A549 (cell line): ENCODE measurements at regions not wholly inside any gene's neighbourhood (a gene's known extent, or its start where the extent isn't known, plus 50 kb on each side); places are given as distances from the start of the nearest gene placed in this dataset.

Experiments
- ATAC-seq, 2 experiments: fragments of 200-7000 bp in 1 of 2; fragments of >200 bp in 1 of 2; cut with Nextera tagmentation in 1 of 2; cut with Tn5 transposase in 1 of 2; 3 replicates each; pipeline versions ENCODE4 v1.8.0 to v1.9.1; 2018 to 2020; ENCODE audit warnings: mild to moderate bottlenecking in 1 of 2, moderate library complexity in 1 of 2
- CTCF ChIA-PET: fragments of 300-600 bp; sonication (Branson Sonifier 250); formaldehyde crosslinking; extraction: SDS; loops from one replicate; lab custom pipeline; 2021; ENCODE audit warnings: antibody characterized with exemption, inconsistent platforms; lab: Yijun Ruan, JAX
- POLR2A ChIA-PET: fragments of 350-600 bp; formaldehyde crosslinking; extraction: SDS; loops from one replicate; lab custom pipeline; 2021; ENCODE audit warnings: antibody characterized with exemption, inconsistent platforms; lab: Yijun Ruan, JAX
- DNase-seq, 2 experiments: peaks; one replicate each; pipeline versions ENCODE4 v3.0.0 to v3.0.0-alpha.2; 2011 to 2016; ENCODE audit warnings: low read depth in 1 of 2, low spot score in 1 of 2
- FAIRE-seq: peaks from 2 replicates; lab custom pipeline; 2011; peaks lifted over from hg19 to GRCh38; lab: Jason Lieb, UNC
- H3K27ac ChIP-seq, 2 experiments: fragments of >200 bp; sonication (Bioruptor Twin); formaldehyde crosslinking; 3 replicates each; pipeline ENCODE4 v1.5.1; 2016 to 2017
- H3K4me1 ChIP-seq: fragments of >200 bp; sonication (Bioruptor Twin); formaldehyde crosslinking; 3 replicates; pipeline ENCODE4 v1.6.1; 2016
- H3K4me2 ChIP-seq: fragments of >200 bp; sonication (Bioruptor Twin); formaldehyde crosslinking; 3 replicates; pipeline ENCODE4 v1.6.1; 2016
- H3K4me3 ChIP-seq: fragments of >200 bp; sonication (Bioruptor Twin); formaldehyde crosslinking; 3 replicates; pipeline ENCODE4 v1.5.1; 2016
- H3K9me3 ChIP-seq: fragments of >200 bp; sonication (Bioruptor Twin); formaldehyde crosslinking; 3 replicates; pipeline ENCODE4 v1.6.1; 2016
- ATOH8 ChIP-seq: fragments of 250-450 bp; sonication (Bioruptor Pico); IDR thresholded peaks from 2 replicates; pipeline ENCODE4 v1.5.0; 2020; ENCODE audit warnings: low read depth, mild to moderate bottlenecking, moderate library complexity
- CBX8 ChIP-seq: fragments of 200-600 bp; sonication (generic); IDR thresholded peaks from 2 replicates; pipeline ENCODE4 v1.6.1; 2016
- CHD4 ChIP-seq: fragments of 200-600 bp; sonication (generic); IDR thresholded peaks from 2 replicates; pipeline ENCODE4 v1.6.1; 2016; ENCODE audit warnings: antibody characterized with exemption, mild to moderate bottlenecking, borderline replicate concordance
- EHMT2 ChIP-seq: fragments of 200-600 bp; sonication (generic); IDR thresholded peaks from 2 replicates; pipeline ENCODE4 v1.6.1; 2016; ENCODE audit warnings: antibody characterized with exemption, low read depth, mild to moderate bottlenecking, moderate library complexity
- FOSB ChIP-seq: fragments of 250-450 bp; sonication (Bioruptor Pico); IDR thresholded peaks from 2 replicates; pipeline ENCODE4 v1.5.0; 2020; ENCODE audit warnings: mild to moderate bottlenecking, moderate library complexity
- FOXS1 ChIP-seq: fragments of 250-450 bp; sonication (Bioruptor Pico); IDR thresholded peaks from 2 replicates; pipeline ENCODE4 v1.5.0; 2020; ENCODE audit warnings: mild to moderate bottlenecking, moderate library complexity
- HDAC2 ChIP-seq: fragments of 200-600 bp; sonication (generic); IDR thresholded peaks from 2 replicates; pipeline ENCODE4 v1.6.1; 2016
- HOXB5 ChIP-seq: fragments of 250-450 bp; sonication (Bioruptor Pico); IDR thresholded peaks from 2 replicates; pipeline ENCODE4 v1.5.0; 2020; ENCODE audit warnings: mild to moderate bottlenecking, moderate library complexity
- KDM1A ChIP-seq: fragments of 200-600 bp; sonication (generic); IDR thresholded peaks from 2 replicates; pipeline ENCODE4 v1.6.1; 2016; ENCODE audit warnings: low read depth, mild to moderate bottlenecking
- KDM5A ChIP-seq: fragments of 200-600 bp; sonication (generic); IDR thresholded peaks from 2 replicates; pipeline ENCODE4 v1.6.1; 2016; ENCODE audit warnings: antibody characterized with exemption, mild to moderate bottlenecking
- MYC ChIP-seq: IDR thresholded peaks from 2 replicates; pipeline ENCODE4 v1.6.1; 2012; ENCODE audit warnings: mild to moderate bottlenecking, inconsistent platforms, low read length, improper control_type of control experiment, borderline replicate concordance
- PBX3 ChIP-seq: IDR thresholded peaks from 2 replicates; pipeline ENCODE4 v1.6.1; 2012
- POLR2A ChIP-seq: IDR thresholded peaks from 2 replicates; pipeline ENCODE4 v1.6.1; 2012; ENCODE audit warnings: mild to moderate bottlenecking, low read length
- RAD21 ChIP-seq, 2 experiments: fragments of >200 bp in 1 of 2; sonication (Bioruptor Twin) in 1 of 2; formaldehyde crosslinking in 1 of 2; IDR thresholded peaks in 1 of 2; conservative IDR thresholded peaks in 1 of 2; 2 replicates in 1 of 2; 3 replicates in 1 of 2; pipeline ENCODE4 v1.6.1; 2012 to 2018; ENCODE audit warnings: inconsistent platforms in 1 of 2
- REST ChIP-seq: fragments of 200-600 bp; sonication (generic); IDR thresholded peaks from 2 replicates; pipeline ENCODE4 v1.6.1; 2016; ENCODE audit warnings: antibody characterized with exemption, mild to moderate bottlenecking, moderate library complexity
- SREBF2 ChIP-seq: fragments of 450-650 bp; IDR thresholded peaks from 2 replicates; pipeline ENCODE4 v1.6.1; 2014; ENCODE audit warnings: mild to moderate bottlenecking, moderate library complexity
- USF2 ChIP-seq: fragments of 450-650 bp; IDR thresholded peaks from 2 replicates; pipeline ENCODE4 v1.6.1; 2014; ENCODE audit warnings: antibody characterized with exemption
- ZC3H11A ChIP-seq: fragments of 450-650 bp; IDR thresholded peaks from 2 replicates; pipeline ENCODE4 v1.6.1; 2014; ENCODE audit warnings: antibody characterized with exemption, mild to moderate bottlenecking
- ZFP36 ChIP-seq: fragments of 450-650 bp; IDR thresholded peaks from 2 replicates; pipeline ENCODE4 v1.6.1; 2014; ENCODE audit warnings: borderline replicate concordance; ENCODE audit not compliant: partially characterized antibody
- ZSCAN20 ChIP-seq: fragments of 250-450 bp; sonication (Bioruptor Pico); IDR thresholded peaks from 2 replicates; pipeline ENCODE4 v1.8.0; 2022; ENCODE audit warnings: mild to moderate bottlenecking, moderate library complexity
- WGBS: methylation state at CpG from one replicate; pipeline ENCODE4 v1.1.6; 2017; ENCODE audit errors: missing lambda C conversion rate; 5-methylcytosine and 5-hydroxymethylcytosine counted together

GRCh38 chr4:13877626-13878025 is 250.1 kb upstream of the BOD1L1 start:
- Histone ChIP-seq H3K9me3 (no peaks in the 10 kb centered on the region), H3K4me2 (no peak overlapping the region), H3K4me3 (no peak overlapping the region), H3K27ac (no peak overlapping the region), H3K4me1 (peaks cover 9% of the 10 kb centered on the region; the same call in 1 of the 3 replicates)
- ChIA-PET CTCF (no interaction called here), POLR2A (no interaction called here)
- TF ChIP-seq KDM1A (no peak), ZC3H11A (no peak), USF2 (no peak), POLR2A (no peak), REST (no peak), ZFP36 (no peak), ATOH8 (CRISPR knock-in tag) (no peak), FOXS1 (CRISPR knock-in tag) (no peak), EHMT2 (no peak), CHD4 (no peak)
- FAIRE-seq: no peak
- no peak for ATAC-seq
- WGBS: 85% methylated on average over 4 of the region's 4 CpGs
- no peak for DNase-seq

- Histone ChIP-seq H3K4me3 (no peak overlapping the region), H3K4me1 (peaks cover 11% of the 10 kb centered on the region; the same call in 2 of the 3 replicates), H3K9me3 (no peaks in the 10 kb centered on the region), H3K4me2 (no peak overlapping the region), H3K27ac (peak overlapping the region; percentile 44 to 74; a peak in 5 of 6 replicates)
- no peak for DNase-seq
- ATAC-seq: no peak
- ChIA-PET POLR2A (no interaction called here), CTCF (no interaction called here)
- no peak for TF ChIP-seq KDM5A
- no peak for TF ChIP-seq HOXB5 (CRISPR knock-in tag)
- TF ChIP-seq RAD21 (conservative IDR thresholded peaks at IDR 0.05 in 1 of 2, IDR thresholded peaks at IDR 0.05 in 1 of 2): peak in 1 of 2 experiments; percentile 25; a peak in 1 of 5 replicates
- WGBS: 51% methylated on average over 4 of the region's 4 CpGs
- no peak for FAIRE-seq
Observed at GRCh38 chr4:13881892-13882291, 254.4 kb upstream of the BOD1L1 start.

- no peak for DNase-seq
- TF ChIP-seq ZSCAN20 (CRISPR knock-in tag) (no peak), POLR2A (no peak), HOXB5 (CRISPR knock-in tag) (no peak), FOSB (no peak), PBX3 (no peak), CBX8 (no peak), HDAC2 (no peak), MYC (no peak), SREBF2 (no peak)
- POLR2A ChIA-PET: no interaction called here
- peaks cover 33% of the 10 kb centered on the region for H3K4me1 ChIP-seq
- no peak overlapping the region for H3K4me2 ChIP-seq
- peaks cover 21% of the 10 kb centered on the region for H3K9me3 ChIP-seq
- no peak for ATAC-seq
- no peak for FAIRE-seq
- no peak overlapping the region for H3K4me3 ChIP-seq
- WGBS: 52% methylated on average over 2 of the region's 2 CpGs
- CTCF ChIA-PET: no interaction called here
- H3K27ac ChIP-seq: peak overlapping the region; percentile 37 to 72; a peak in 4 of 6 replicates
Observed at GRCh38 chr4:13887010-13887409, 259.5 kb upstream of the BOD1L1 start.
